ENCODE measurements at regions not wholly inside any gene's neighbourhood (a gene's known extent, or its start where the extent isn't known, plus 50 kb on each side); places are given as distances from the start of the nearest gene placed in this dataset.

DNA sequence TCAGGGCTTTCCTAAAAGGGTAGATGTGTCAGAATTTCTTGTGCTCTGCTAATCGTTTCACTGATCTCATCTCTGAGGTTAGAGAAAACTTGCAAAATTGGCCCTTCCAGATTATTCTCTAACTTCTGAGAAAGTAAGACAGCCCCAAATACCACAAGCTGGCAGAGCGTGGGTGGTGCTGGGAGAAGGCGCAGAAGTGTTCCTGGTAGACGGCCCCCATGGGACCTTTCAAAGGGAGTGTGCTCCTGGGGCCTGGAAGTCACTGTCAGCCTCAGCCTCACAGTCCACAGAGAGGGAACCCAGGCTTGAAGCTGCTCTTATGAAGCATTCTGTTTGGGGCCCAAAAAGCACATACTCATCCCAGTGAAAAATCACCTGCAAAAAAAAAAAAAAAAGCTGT, 86.5 kb upstream of the PFN2 start:
- H3K36me3 ChIP-seq (ENCODE audit: control insufficient read depth, insufficient read depth, low read length), result no peaks in the 10 kb centered on the region
- peaks cover 16 to 20% of the 10 kb centered on the region in 2 donors for H3K27me3 Mint-ChIP-seq (ENCODE audit: low read depth in 2 of 2)
- 47% methylated on average over 4 of the region's 4 CpGs for WGBS (ENCODE audit: insufficient coverage)
- H3K4me1 ChIP-seq (ENCODE audit: control insufficient read depth, insufficient read depth, low read length), result no peaks in the 10 kb centered on the region
- TF ChIP-seq, protein P1, sequence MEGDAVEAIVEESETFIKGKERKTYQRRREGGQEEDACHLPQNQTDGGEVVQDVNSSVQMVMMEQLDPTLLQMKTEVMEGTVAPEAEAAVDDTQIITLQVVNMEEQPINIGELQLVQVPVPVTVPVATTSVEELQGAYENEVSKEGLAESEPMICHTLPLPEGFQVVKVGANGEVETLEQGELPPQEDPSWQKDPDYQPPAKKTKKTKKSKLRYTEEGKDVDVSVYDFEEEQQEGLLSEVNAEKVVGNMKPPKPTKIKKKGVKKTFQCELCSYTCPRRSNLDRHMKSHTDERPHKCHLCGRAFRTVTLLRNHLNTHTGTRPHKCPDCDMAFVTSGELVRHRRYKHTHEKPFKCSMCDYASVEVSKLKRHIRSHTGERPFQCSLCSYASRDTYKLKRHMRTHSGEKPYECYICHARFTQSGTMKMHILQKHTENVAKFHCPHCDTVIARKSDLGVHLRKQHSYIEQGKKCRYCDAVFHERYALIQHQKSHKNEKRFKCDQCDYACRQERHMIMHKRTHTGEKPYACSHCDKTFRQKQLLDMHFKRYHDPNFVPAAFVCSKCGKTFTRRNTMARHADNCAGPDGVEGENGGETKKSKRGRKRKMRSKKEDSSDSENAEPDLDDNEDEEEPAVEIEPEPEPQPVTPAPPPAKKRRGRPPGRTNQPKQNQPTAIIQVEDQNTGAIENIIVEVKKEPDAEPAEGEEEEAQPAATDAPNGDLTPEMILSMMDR (IDR thresholded peaks at IDR 0.05), result no peak
- ATAC-seq, result no peak
- no peaks in the 10 kb centered on the region for H3K36me3 Mint-ChIP-seq
- no peaks in the 10 kb centered on the region for H3K9me3 ChIP-seq (ENCODE audit: control insufficient read depth, insufficient read depth, low read length)
- H3K4me3 ChIP-seq (ENCODE audit: low read length), result no peak overlapping the region
- DNase-seq, result no peak
- no peak overlapping the region for H3K27ac ChIP-seq (ENCODE audit: low read length)
- H3K4me1 Mint-ChIP-seq, result no peaks in the 10 kb centered on the region
- no peaks in the 10 kb centered on the region for H3K9me3 Mint-ChIP-seq
- intact Hi-C loops (cut with micrococcal nuclease), result no loop called here
- H3K27me3 ChIP-seq (ENCODE audit: control insufficient read depth, insufficient read depth, low read length), result no peaks in the 10 kb centered on the region
- no peak overlapping the region for H3K27ac Mint-ChIP-seq
- H3K4me3 Mint-ChIP-seq, result no peak overlapping the region

DNA sequence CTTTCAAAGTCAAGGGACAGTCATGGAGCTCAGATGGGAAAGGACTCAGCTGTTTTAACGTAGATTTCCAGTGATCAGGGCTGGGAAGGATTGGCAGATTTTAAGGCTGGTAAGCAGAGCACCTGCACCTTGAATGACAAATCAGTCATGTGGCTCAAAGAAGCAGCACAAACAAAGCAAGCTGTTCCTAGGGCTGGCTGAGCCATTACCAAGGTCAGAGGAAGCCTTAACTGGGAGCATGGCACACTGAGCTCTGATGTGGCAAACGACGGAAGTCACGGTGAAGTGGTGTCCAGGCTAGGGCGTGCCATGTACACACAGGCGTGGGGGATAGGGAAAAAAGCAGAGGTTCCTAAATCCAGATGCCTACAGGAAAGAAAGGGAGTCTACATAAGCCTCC, 84.6 kb upstream of the PFN2 start:
- Histone ChIP-seq H3K4me3 (ENCODE audit: low read length) (no peak overlapping the region), H3K9me3 (ENCODE audit: control insufficient read depth, insufficient read depth, low read length) (no peaks in the 10 kb centered on the region), H3K27ac (ENCODE audit: low read length) (no peak overlapping the region), H3K27me3 (ENCODE audit: control insufficient read depth, insufficient read depth, low read length) (no peaks in the 10 kb centered on the region), H3K36me3 (ENCODE audit: control insufficient read depth, insufficient read depth, low read length) (no peaks in the 10 kb centered on the region), H3K4me1 (ENCODE audit: control insufficient read depth, insufficient read depth, low read length) (no peaks in the 10 kb centered on the region)
- no peaks in the 10 kb centered on the region for H3K9me3 Mint-ChIP-seq
- intact Hi-C loops (cut with micrococcal nuclease), result no loop called here
- DNase-seq, result no peak
- TF ChIP-seq, protein P1 (IDR thresholded peaks at IDR 0.05), result no peak
- no peak for ATAC-seq
- no peak overlapping the region for H3K27ac Mint-ChIP-seq
- peaks cover 14 to 23% of the 10 kb centered on the region in 2 donors for H3K27me3 Mint-ChIP-seq (ENCODE audit: low read depth in 2 of 2)
- H3K4me1 Mint-ChIP-seq, result no peaks in the 10 kb centered on the region
- WGBS (ENCODE audit: insufficient coverage), result 82% methylated on average over 6 of the region's 6 CpGs
- H3K36me3 Mint-ChIP-seq, result no peaks in the 10 kb centered on the region
- no peak overlapping the region for H3K4me3 Mint-ChIP-seq

DNA sequence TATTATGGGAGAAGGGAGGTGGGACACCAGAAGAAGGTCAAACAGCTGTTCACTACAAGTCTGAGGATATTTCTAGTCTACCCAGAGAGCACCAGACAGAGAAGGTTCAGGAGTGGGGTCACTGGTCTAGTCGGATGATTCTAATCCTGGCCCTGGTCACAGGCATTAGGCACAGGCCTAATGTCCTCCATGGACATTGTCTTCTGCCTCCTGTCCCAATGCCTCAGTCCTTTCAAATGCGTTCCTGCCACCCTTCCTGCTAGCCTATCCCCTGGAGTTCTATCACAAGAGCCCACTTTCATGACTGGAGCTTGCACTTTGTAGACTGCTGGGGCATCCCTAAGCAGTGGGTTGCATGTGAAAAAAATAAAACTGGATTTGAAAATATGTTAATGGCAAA, 83.9 kb upstream of the PFN2 start:
- no peak for DNase-seq
- Mint-ChIP-seq H3K4me1 (no peaks in the 10 kb centered on the region), H3K27me3 (ENCODE audit: low read depth in 2 of 2) (peaks cover 14 to 30% of the 10 kb centered on the region in 2 donors), H3K36me3 (no peaks in the 10 kb centered on the region), H3K4me3 (no peak overlapping the region), H3K9me3 (no peaks in the 10 kb centered on the region), H3K27ac (no peak overlapping the region)
- H3K36me3 ChIP-seq (ENCODE audit: control insufficient read depth, insufficient read depth, low read length), result no peaks in the 10 kb centered on the region
- ATAC-seq, result no peak
- no peak overlapping the region for H3K4me3 ChIP-seq (ENCODE audit: low read length)
- intact Hi-C loops (cut with micrococcal nuclease), result no loop called here
- no peaks in the 10 kb centered on the region for H3K9me3 ChIP-seq (ENCODE audit: control insufficient read depth, insufficient read depth, low read length)
- no peaks in the 10 kb centered on the region for H3K4me1 ChIP-seq (ENCODE audit: control insufficient read depth, insufficient read depth, low read length)
- WGBS (ENCODE audit: insufficient coverage), result 93% methylated on average over 2 of the region's 2 CpGs
- no peak overlapping the region for H3K27ac ChIP-seq (ENCODE audit: low read length)
- TF ChIP-seq, protein P1 (IDR thresholded peaks at IDR 0.05), result no peak
- H3K27me3 ChIP-seq (ENCODE audit: control insufficient read depth, insufficient read depth, low read length), result no peaks in the 10 kb centered on the region

DNA sequence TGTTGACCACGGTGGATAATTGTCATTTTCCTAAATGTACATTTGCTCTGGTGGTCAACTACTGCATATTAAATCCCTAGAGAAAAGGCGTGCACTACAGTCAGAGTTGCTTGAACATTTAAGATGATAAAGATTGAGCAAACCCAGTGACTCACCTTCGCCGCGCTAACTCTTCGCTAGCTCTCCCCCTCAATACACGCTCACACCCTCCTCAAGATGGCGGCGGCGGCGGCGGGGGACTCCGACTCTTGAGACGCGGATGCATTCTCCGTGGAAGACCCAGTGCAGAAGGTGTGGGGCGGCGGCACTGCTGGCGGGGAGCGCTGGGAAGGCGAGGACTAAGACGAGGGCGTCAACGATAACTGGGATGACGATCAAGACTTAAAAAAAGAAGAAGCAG, 79.8 kb upstream of the PFN2 start:
- DNase-seq (no peak), ATAC-seq (no peak)
- H3K36me3 ChIP-seq (ENCODE audit: control insufficient read depth, insufficient read depth, low read length), result no peaks in the 10 kb centered on the region
- H3K27me3 Mint-ChIP-seq (ENCODE audit: low read depth in 2 of 2), result peaks cover 11 to 21% of the 10 kb centered on the region in 2 donors
- no peak overlapping the region for H3K27ac ChIP-seq (ENCODE audit: low read length)
- H3K4me1 Mint-ChIP-seq, result no peaks in the 10 kb centered on the region
- no peak overlapping the region for H3K27ac Mint-ChIP-seq
- no peak overlapping the region for H3K4me3 Mint-ChIP-seq
- WGBS (ENCODE audit: insufficient coverage), result 91% methylated on average over 25 of the region's 25 CpGs
- no peaks in the 10 kb centered on the region for H3K9me3 ChIP-seq (ENCODE audit: control insufficient read depth, insufficient read depth, low read length)
- H3K9me3 Mint-ChIP-seq, result no peaks in the 10 kb centered on the region
- no peaks in the 10 kb centered on the region for H3K4me1 ChIP-seq (ENCODE audit: control insufficient read depth, insufficient read depth, low read length)
- TF ChIP-seq, protein P1 (IDR thresholded peaks at IDR 0.05), result no peak
- H3K27me3 ChIP-seq (ENCODE audit: control insufficient read depth, insufficient read depth, low read length), result no peaks in the 10 kb centered on the region
- intact Hi-C loops (cut with micrococcal nuclease), result no loop called here
- H3K4me3 ChIP-seq (ENCODE audit: low read length), result no peak overlapping the region
- no peaks in the 10 kb centered on the region for H3K36me3 Mint-ChIP-seq

All from natural killer cell (primary cell).